ENCODE measurements at regions not wholly inside any gene's neighbourhood (a gene's known extent, or its start where the extent isn't known, plus 50 kb on each side); places are given as distances from the start of the nearest gene placed in this dataset.

DNA sequence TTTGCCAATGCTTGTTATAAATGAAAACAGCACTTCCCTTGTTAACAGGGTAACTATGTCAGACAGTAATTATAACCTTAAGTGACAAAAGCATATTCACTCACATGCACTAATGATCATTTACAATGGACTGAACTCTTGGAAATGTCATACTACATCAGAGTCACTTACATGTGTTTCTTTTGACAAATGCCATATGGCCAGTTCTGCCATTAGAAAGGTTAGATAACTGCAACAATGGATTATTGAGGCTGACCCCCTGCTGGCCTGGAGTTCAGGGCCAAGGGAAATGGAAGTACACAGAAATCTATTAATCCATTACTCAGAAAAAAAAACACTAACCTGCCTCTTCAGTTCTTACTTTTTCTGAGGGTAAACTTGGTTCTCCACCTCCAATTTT lies 313.4 kb downstream of the CNTN3 start:
- Histone ChIP-seq H2AFZ (ENCODE audit: low read length) (no peak overlapping the region), H3K27me3 (ENCODE audit: insufficient read depth, low read length) (no peaks in the 10 kb centered on the region), H3K4me2 (ENCODE audit: insufficient read depth, low read length) (no peak overlapping the region), H3K9me3 (ENCODE audit: low read depth, low read length) (no peaks in the 10 kb centered on the region), H3K79me2 (ENCODE audit: insufficient read depth, low read length) (no peaks in the 10 kb centered on the region), H4K20me1 (ENCODE audit: insufficient read depth, low read length) (no peaks in the 10 kb centered on the region), H3K4me1 (ENCODE audit: insufficient read depth, low read length) (no peaks in the 10 kb centered on the region), H3K36me3 (ENCODE audit: insufficient read depth, low read length) (no peaks in the 10 kb centered on the region), H3K27ac (ENCODE audit: low read depth, low read length) (no peak overlapping the region), H3K4me3 (ENCODE audit: insufficient read depth, low read length) (no peak overlapping the region)
- TF ChIP-seq, protein P1, sequence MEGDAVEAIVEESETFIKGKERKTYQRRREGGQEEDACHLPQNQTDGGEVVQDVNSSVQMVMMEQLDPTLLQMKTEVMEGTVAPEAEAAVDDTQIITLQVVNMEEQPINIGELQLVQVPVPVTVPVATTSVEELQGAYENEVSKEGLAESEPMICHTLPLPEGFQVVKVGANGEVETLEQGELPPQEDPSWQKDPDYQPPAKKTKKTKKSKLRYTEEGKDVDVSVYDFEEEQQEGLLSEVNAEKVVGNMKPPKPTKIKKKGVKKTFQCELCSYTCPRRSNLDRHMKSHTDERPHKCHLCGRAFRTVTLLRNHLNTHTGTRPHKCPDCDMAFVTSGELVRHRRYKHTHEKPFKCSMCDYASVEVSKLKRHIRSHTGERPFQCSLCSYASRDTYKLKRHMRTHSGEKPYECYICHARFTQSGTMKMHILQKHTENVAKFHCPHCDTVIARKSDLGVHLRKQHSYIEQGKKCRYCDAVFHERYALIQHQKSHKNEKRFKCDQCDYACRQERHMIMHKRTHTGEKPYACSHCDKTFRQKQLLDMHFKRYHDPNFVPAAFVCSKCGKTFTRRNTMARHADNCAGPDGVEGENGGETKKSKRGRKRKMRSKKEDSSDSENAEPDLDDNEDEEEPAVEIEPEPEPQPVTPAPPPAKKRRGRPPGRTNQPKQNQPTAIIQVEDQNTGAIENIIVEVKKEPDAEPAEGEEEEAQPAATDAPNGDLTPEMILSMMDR (IDR thresholded peaks at IDR 0.05; ENCODE audit: extremely low read depth, low read depth, low read length) = no peak
- DNase-seq (ENCODE audit: insufficient read length, low spot score, missing footprints) = no peak

DNA sequence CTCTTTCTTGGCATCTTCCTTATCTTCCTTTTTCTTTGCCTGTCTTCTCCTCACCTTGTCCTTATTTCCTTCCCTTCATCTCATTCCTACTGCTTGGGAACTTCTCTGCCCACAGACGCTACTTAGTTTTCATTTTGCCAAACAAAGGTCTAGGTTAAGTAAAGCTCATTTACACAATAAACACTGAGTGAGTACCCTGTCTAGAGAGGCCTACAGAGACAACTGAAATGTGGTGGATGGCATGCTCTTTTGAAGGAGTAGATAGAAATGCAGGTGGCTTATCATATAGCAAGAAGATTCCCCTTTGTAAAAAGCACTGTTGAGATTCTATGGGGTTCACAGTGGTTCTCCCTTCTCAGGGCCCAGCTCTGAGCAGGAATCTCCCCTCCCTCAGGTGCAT lies 319.0 kb downstream of the CNTN3 start:
- no peak for DNase-seq (ENCODE audit: insufficient read length, low spot score, missing footprints)
- no peak overlapping the region for H2AFZ ChIP-seq (ENCODE audit: low read length)
- H3K27ac ChIP-seq (ENCODE audit: low read depth, low read length) = no peak overlapping the region
- H3K4me3 ChIP-seq (ENCODE audit: insufficient read depth, low read length) = no peak overlapping the region
- H3K4me1 ChIP-seq (ENCODE audit: insufficient read depth, low read length) = no peaks in the 10 kb centered on the region
- no peaks in the 10 kb centered on the region for H4K20me1 ChIP-seq (ENCODE audit: insufficient read depth, low read length)
- H3K27me3 ChIP-seq (ENCODE audit: insufficient read depth, low read length) = no peaks in the 10 kb centered on the region
- no peaks in the 10 kb centered on the region for H3K9me3 ChIP-seq (ENCODE audit: low read depth, low read length)
- H3K4me2 ChIP-seq (ENCODE audit: insufficient read depth, low read length) = no peak overlapping the region
- TF ChIP-seq, protein P1 (IDR thresholded peaks at IDR 0.05; ENCODE audit: extremely low read depth, low read depth, low read length) = no peak
- no peaks in the 10 kb centered on the region for H3K79me2 ChIP-seq (ENCODE audit: insufficient read depth, low read length)
- H3K36me3 ChIP-seq (ENCODE audit: insufficient read depth, low read length) = no peaks in the 10 kb centered on the region

- H3K27me3 ChIP-seq (ENCODE audit: insufficient read depth, low read length) = no peaks in the 10 kb centered on the region
- H4K20me1 ChIP-seq (ENCODE audit: insufficient read depth, low read length) = no peaks in the 10 kb centered on the region
- H3K4me1 ChIP-seq (ENCODE audit: insufficient read depth, low read length) = no peaks in the 10 kb centered on the region
- no peak overlapping the region for H2AFZ ChIP-seq (ENCODE audit: low read length)
- H3K9me3 ChIP-seq (ENCODE audit: low read depth, low read length) = peaks cover 2% of the 10 kb centered on the region
- no peak overlapping the region for H3K4me3 ChIP-seq (ENCODE audit: insufficient read depth, low read length)
- no peak overlapping the region for H3K27ac ChIP-seq (ENCODE audit: low read depth, low read length)
- TF ChIP-seq, protein P1 (IDR thresholded peaks at IDR 0.05; ENCODE audit: extremely low read depth, low read depth, low read length) = no peak
- H3K79me2 ChIP-seq (ENCODE audit: insufficient read depth, low read length) = no peaks in the 10 kb centered on the region
- H3K4me2 ChIP-seq (ENCODE audit: insufficient read depth, low read length) = no peak overlapping the region
- no peaks in the 10 kb centered on the region for H3K36me3 ChIP-seq (ENCODE audit: insufficient read depth, low read length)
- DNase-seq (ENCODE audit: insufficient read length, low spot score, missing footprints) = no peak
These were observed 325.7 kb downstream of the CNTN3 start for GRCh38 chr3:74288761-74289160.

DNA sequence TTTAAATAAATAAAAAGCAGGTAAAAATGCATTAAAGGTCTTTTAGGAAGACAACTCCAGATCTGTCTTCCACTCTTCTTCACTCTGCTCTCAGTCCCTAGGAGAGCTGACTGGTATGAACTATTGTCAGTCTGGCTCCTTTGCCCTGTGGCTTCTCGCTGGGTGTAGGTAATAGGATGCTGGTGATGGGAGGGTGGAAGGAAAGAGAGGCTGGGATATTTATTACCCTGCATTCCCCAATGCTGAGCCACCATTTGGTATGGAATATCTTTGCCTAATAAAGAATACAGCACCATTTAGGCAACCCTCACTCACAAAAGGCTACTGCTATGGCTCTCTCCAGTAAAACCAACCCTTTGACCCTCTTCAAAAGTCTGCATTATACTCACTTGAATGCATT lies 326.9 kb downstream of the CNTN3 start:
- no peak overlapping the region for H3K4me3 ChIP-seq (ENCODE audit: insufficient read depth, low read length)
- H3K9me3 ChIP-seq (ENCODE audit: low read depth, low read length) = peaks cover 2% of the 10 kb centered on the region
- H4K20me1 ChIP-seq (ENCODE audit: insufficient read depth, low read length) = no peaks in the 10 kb centered on the region
- no peaks in the 10 kb centered on the region for H3K4me1 ChIP-seq (ENCODE audit: insufficient read depth, low read length)
- no peak for DNase-seq (ENCODE audit: insufficient read length, low spot score, missing footprints)
- no peak overlapping the region for H3K27ac ChIP-seq (ENCODE audit: low read depth, low read length)
- H2AFZ ChIP-seq (ENCODE audit: low read length) = no peak overlapping the region
- TF ChIP-seq, protein P1 (IDR thresholded peaks at IDR 0.05; ENCODE audit: extremely low read depth, low read depth, low read length) = no peak
- H3K4me2 ChIP-seq (ENCODE audit: insufficient read depth, low read length) = no peak overlapping the region
- no peaks in the 10 kb centered on the region for H3K79me2 ChIP-seq (ENCODE audit: insufficient read depth, low read length)
- H3K27me3 ChIP-seq (ENCODE audit: insufficient read depth, low read length) = no peaks in the 10 kb centered on the region
- H3K36me3 ChIP-seq (ENCODE audit: insufficient read depth, low read length) = no peaks in the 10 kb centered on the region

All from osteoblast (primary cell).